A549 (cell line): ENCODE measurements at regions not wholly inside any gene's neighbourhood (a gene's known extent, or its start where the extent isn't known, plus 50 kb on each side); places are given as distances from the start of the nearest gene placed in this dataset.

Experiments
- ATAC-seq, 2 experiments: fragments of 200-7000 bp in 1 of 2; fragments of >200 bp in 1 of 2; cut with Nextera tagmentation in 1 of 2; cut with Tn5 transposase in 1 of 2; 3 replicates each; pipeline versions ENCODE4 v1.8.0 to v1.9.1; 2018 to 2020; ENCODE audit warnings: mild to moderate bottlenecking in 1 of 2, moderate library complexity in 1 of 2
- CTCF ChIA-PET: fragments of 300-600 bp; sonication (Branson Sonifier 250); formaldehyde crosslinking; extraction: SDS; loops from one replicate; lab custom pipeline; 2021; ENCODE audit warnings: antibody characterized with exemption, inconsistent platforms; lab: Yijun Ruan, JAX
- POLR2A ChIA-PET: fragments of 350-600 bp; formaldehyde crosslinking; extraction: SDS; loops from one replicate; lab custom pipeline; 2021; ENCODE audit warnings: antibody characterized with exemption, inconsistent platforms; lab: Yijun Ruan, JAX
- DNase-seq, 2 experiments: peaks; one replicate each; pipeline versions ENCODE4 v3.0.0 to v3.0.0-alpha.2; 2011 to 2016; ENCODE audit warnings: low read depth in 1 of 2, low spot score in 1 of 2
- FAIRE-seq: peaks from 2 replicates; lab custom pipeline; 2011; peaks lifted over from hg19 to GRCh38; lab: Jason Lieb, UNC
- H3K27ac ChIP-seq, 2 experiments: fragments of >200 bp; sonication (Bioruptor Twin); formaldehyde crosslinking; 3 replicates each; pipeline ENCODE4 v1.5.1; 2016 to 2017
- H3K4me1 ChIP-seq: fragments of >200 bp; sonication (Bioruptor Twin); formaldehyde crosslinking; 3 replicates; pipeline ENCODE4 v1.6.1; 2016
- H3K4me2 ChIP-seq: fragments of >200 bp; sonication (Bioruptor Twin); formaldehyde crosslinking; 3 replicates; pipeline ENCODE4 v1.6.1; 2016
- H3K4me3 ChIP-seq: fragments of >200 bp; sonication (Bioruptor Twin); formaldehyde crosslinking; 3 replicates; pipeline ENCODE4 v1.5.1; 2016
- H3K9me3 ChIP-seq: fragments of >200 bp; sonication (Bioruptor Twin); formaldehyde crosslinking; 3 replicates; pipeline ENCODE4 v1.6.1; 2016
- BHLHE40 ChIP-seq: IDR thresholded peaks from 2 replicates; pipeline ENCODE4 v1.6.1; 2012; ENCODE audit warnings: low read depth, low read length, inconsistent platforms
- CBX2 ChIP-seq: fragments of 200-600 bp; sonication (generic); IDR thresholded peaks from 2 replicates; pipeline ENCODE4 v1.6.1; 2016; ENCODE audit warnings: low read depth, mild to moderate bottlenecking, borderline replicate concordance
- CBX8 ChIP-seq: fragments of 200-600 bp; sonication (generic); IDR thresholded peaks from 2 replicates; pipeline ENCODE4 v1.6.1; 2016
- CHD2 ChIP-seq: fragments of 150-350 bp; IDR thresholded peaks from 2 replicates; pipeline ENCODE4 v1.6.1; 2014; ENCODE audit warnings: low read length; ENCODE audit not compliant: partially characterized antibody
- ESRRA ChIP-seq: fragments of 150-350 bp; IDR thresholded peaks from 2 replicates; pipeline ENCODE4 v1.6.1; 2014; ENCODE audit warnings: mild to moderate bottlenecking, low read length, borderline replicate concordance
- HOXA7 ChIP-seq: fragments of 250-450 bp; sonication (Bioruptor Pico); IDR thresholded peaks from 2 replicates; pipeline ENCODE4 v1.5.0; 2020; ENCODE audit warnings: mild to moderate bottlenecking, moderate library complexity
- HOXB13 ChIP-seq: fragments of 250-450 bp; sonication (Bioruptor Pico); IDR thresholded peaks from 2 replicates; pipeline ENCODE4 v1.5.0; 2020; ENCODE audit warnings: low read depth, mild to moderate bottlenecking, moderate library complexity
- JUN ChIP-seq, 2 experiments: fragments of >200 bp; sonication (Bioruptor Twin); formaldehyde crosslinking; IDR thresholded peaks; 2 replicates in 1 of 2; 3 replicates in 1 of 2; pipeline ENCODE4 v1.6.1; 2016 to 2017
- JUNB ChIP-seq: fragments of >200 bp; sonication (Bioruptor Twin); formaldehyde crosslinking; IDR thresholded peaks from 2 replicates; pipeline ENCODE4 v1.6.1; 2016
- KDM1A ChIP-seq: fragments of 200-600 bp; sonication (generic); IDR thresholded peaks from 2 replicates; pipeline ENCODE4 v1.6.1; 2016; ENCODE audit warnings: low read depth, mild to moderate bottlenecking
- KDM5A ChIP-seq: fragments of 200-600 bp; sonication (generic); IDR thresholded peaks from 2 replicates; pipeline ENCODE4 v1.6.1; 2016; ENCODE audit warnings: antibody characterized with exemption, mild to moderate bottlenecking
- MAZ ChIP-seq: fragments of 150-350 bp; IDR thresholded peaks from 2 replicates; pipeline ENCODE4 v1.6.1; 2014; ENCODE audit warnings: antibody characterized with exemption, low read depth, low read length, borderline replicate concordance
- MYC ChIP-seq: IDR thresholded peaks from 2 replicates; pipeline ENCODE4 v1.6.1; 2012; ENCODE audit warnings: mild to moderate bottlenecking, inconsistent platforms, low read length, improper control_type of control experiment, borderline replicate concordance
- NFE2L2 ChIP-seq: fragments of 150-350 bp; conservative IDR thresholded peaks from 2 replicates; pipeline ENCODE4 v1.6.1; 2014; ENCODE audit warnings: low read length
- NR3C1 ChIP-seq: fragments of >200 bp; sonication (Bioruptor Twin); formaldehyde crosslinking; IDR thresholded peaks from 3 replicates; pipeline ENCODE4 v1.6.1; 2017
- POLR2AphosphoS2 ChIP-seq: conservative IDR thresholded peaks from 2 replicates; pipeline ENCODE4 v1.6.1; 2012; ENCODE audit warnings: low read length, improper control_type of control experiment, inconsistent platforms
- RARB ChIP-seq: fragments of 250-450 bp; sonication (Bioruptor Pico); IDR thresholded peaks from 2 replicates; pipeline ENCODE4 v1.8.0; 2021; ENCODE audit warnings: mild to moderate bottlenecking, moderate library complexity
- RCOR1 ChIP-seq: fragments of 150-350 bp; IDR thresholded peaks from 2 replicates; pipeline ENCODE4 v1.6.1; 2014; ENCODE audit warnings: antibody characterized with exemption, low read length, low read depth
- RFX5 ChIP-seq: fragments of 450-650 bp; IDR thresholded peaks from 2 replicates; pipeline ENCODE4 v1.7.1; 2014; ENCODE audit warnings: antibody characterized with exemption, mild to moderate bottlenecking, moderate library complexity
- RNF2 ChIP-seq: fragments of 200-600 bp; sonication (generic); IDR thresholded peaks from 2 replicates; pipeline ENCODE4 v1.6.1; 2016; ENCODE audit warnings: low read depth, mild to moderate bottlenecking, antibody characterized with exemption, moderate library complexity, borderline replicate concordance
- TFCP2L1 ChIP-seq: fragments of 250-450 bp; sonication (Bioruptor Pico); IDR thresholded peaks from 2 replicates; pipeline ENCODE4 v1.5.0; 2021; ENCODE audit warnings: mild to moderate bottlenecking
- TP53 ChIP-seq: fragments of 250-450 bp; sonication (Bioruptor Pico); IDR thresholded peaks from 2 replicates; pipeline ENCODE4 v1.5.0; 2021; ENCODE audit warnings: mild to moderate bottlenecking, moderate library complexity
- WGBS: methylation state at CpG from one replicate; pipeline ENCODE4 v1.1.6; 2017; ENCODE audit errors: missing lambda C conversion rate; 5-methylcytosine and 5-hydroxymethylcytosine counted together
- TF ChIP-seq, protein P1 (sequence below): fragments of >200 bp; sonication (Bioruptor Twin); formaldehyde crosslinking; IDR thresholded peaks from 3 replicates; pipeline ENCODE4 v1.6.1; 2016
- TF ChIP-seq, protein P2 (sequence below): fragments of 450-650 bp; IDR thresholded peaks from 2 replicates; pipeline ENCODE4 v1.6.1; 2014; ENCODE audit warnings: antibody characterized with exemption
- TF ChIP-seq, protein P3 (sequence below): fragments of 250-450 bp; sonication (Bioruptor Pico); IDR thresholded peaks from 2 replicates; pipeline ENCODE4 v1.5.0; 2020; ENCODE audit warnings: low read depth, mild to moderate bottlenecking, moderate library complexity
- TF ChIP-seq, protein P4 (sequence below): fragments of >200 bp; sonication (Bioruptor Twin); formaldehyde crosslinking; IDR thresholded peaks from 2 replicates; pipeline ENCODE4 v1.6.1; 2016
- TF ChIP-seq, protein P5 (sequence below): IDR thresholded peaks from 2 replicates; pipeline ENCODE4 v1.6.1; 2012

DNA sequence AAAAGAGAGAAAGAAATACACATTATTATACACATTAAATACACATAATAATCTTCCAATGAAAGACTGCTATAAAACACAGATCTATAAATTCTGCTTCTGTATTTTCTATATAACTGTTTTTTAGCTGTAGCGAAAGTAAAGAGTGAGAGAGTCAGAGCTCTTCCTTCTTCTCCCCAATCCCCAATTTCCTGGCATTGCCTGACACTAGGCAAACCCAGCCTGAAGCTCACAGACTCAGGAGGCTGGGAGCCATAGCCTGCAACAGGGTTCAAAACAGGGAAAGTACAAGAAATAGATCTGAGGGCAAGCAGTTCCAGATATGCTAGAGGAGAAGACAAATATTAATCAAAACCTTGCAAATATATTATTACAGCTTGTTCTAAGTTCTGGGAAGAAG is 201.6 kb downstream of the HNRNPD start:
- no peak overlapping the region for H3K4me3 ChIP-seq
- no peak for ATAC-seq
- no peaks in the 10 kb centered on the region for H3K9me3 ChIP-seq
- POLR2A ChIA-PET, result no interaction called here
- no peak for TF ChIP-seq CBX8
- no peak for TF ChIP-seq KDM1A
- no peak for TF ChIP-seq TP53
- TF ChIP-seq RARB, result no peak
- TF ChIP-seq, protein P1, sequence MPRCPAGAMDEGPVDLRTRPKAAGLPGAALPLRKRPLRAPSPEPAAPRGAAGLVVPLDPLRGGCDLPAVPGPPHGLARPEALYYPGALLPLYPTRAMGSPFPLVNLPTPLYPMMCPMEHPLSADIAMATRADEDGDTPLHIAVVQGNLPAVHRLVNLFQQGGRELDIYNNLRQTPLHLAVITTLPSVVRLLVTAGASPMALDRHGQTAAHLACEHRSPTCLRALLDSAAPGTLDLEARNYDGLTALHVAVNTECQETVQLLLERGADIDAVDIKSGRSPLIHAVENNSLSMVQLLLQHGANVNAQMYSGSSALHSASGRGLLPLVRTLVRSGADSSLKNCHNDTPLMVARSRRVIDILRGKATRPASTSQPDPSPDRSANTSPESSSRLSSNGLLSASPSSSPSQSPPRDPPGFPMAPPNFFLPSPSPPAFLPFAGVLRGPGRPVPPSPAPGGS, result no peak
- TF ChIP-seq RFX5, result no peak
- TF ChIP-seq MAZ, result no peak
- no peak for TF ChIP-seq BHLHE40
- no peak for TF ChIP-seq NFE2L2
- no peak for TF ChIP-seq CBX2
- TF ChIP-seq, protein P2, sequence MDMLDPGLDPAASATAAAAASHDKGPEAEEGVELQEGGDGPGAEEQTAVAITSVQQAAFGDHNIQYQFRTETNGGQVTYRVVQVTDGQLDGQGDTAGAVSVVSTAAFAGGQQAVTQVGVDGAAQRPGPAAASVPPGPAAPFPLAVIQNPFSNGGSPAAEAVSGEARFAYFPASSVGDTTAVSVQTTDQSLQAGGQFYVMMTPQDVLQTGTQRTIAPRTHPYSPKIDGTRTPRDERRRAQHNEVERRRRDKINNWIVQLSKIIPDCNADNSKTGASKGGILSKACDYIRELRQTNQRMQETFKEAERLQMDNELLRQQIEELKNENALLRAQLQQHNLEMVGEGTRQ, result no peak
- TF ChIP-seq, all 56 proteins: peak for 0
- H3K27ac ChIP-seq, result no peak overlapping the region
- CTCF ChIA-PET, result no interaction called here
- FAIRE-seq, result no peak
- no peaks in the 10 kb centered on the region for H3K4me1 ChIP-seq
- H3K4me2 ChIP-seq, result no peak overlapping the region
- DNase-seq, result no peak
- 4% methylated on average over 1 of the region's 1 CpG for WGBS

DNA sequence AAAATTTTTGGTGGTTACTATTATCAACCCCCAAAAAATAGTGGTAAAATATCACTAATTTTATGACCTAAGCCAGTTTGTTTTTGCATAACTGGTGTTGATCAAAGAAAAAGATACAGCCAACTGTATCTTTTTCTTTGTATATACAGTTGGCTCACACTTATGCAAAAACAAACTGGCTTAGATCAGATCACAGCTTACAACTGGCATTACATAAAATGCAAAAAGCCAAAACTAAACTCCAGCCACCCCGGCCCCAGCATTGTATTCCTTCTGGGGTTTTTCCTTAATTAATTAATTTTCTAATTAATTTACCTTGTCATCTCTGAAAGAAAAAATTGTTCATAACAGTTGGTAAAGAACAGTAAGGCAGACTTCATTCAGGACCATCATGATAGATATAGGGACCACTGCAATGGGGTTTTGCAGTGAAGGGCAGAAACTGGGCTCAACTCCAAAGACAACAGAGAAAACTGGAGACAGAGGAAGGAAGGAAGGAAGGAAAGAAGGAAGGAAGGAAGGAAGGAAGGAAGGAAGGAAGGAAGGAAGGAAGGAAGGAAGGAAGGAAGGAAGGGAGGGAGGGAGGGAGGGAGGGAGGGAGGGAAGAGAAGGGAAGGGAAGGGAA is 202.1 kb downstream of the HNRNPD start:
- CTCF ChIA-PET, result no interaction called here
- Histone ChIP-seq H3K4me3 (no peak overlapping the region), H3K4me1 (no peaks in the 10 kb centered on the region), H3K27ac (no peak overlapping the region), H3K9me3 (no peaks in the 10 kb centered on the region), H3K4me2 (no peak overlapping the region)
- FAIRE-seq (no peak), DNase-seq (no peak), ATAC-seq (no peak)
- POLR2A ChIA-PET, result no interaction called here
- TF ChIP-seq, protein P3, sequence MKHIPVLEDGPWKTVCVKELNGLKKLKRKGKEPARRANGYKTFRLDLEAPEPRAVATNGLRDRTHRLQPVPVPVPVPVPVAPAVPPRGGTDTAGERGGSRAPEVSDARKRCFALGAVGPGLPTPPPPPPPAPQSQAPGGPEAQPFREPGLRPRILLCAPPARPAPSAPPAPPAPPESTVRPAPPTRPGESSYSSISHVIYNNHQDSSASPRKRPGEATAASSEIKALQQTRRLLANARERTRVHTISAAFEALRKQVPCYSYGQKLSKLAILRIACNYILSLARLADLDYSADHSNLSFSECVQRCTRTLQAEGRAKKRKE, result no peak
- TF ChIP-seq CHD2 (no peak), JUNB (no peak), TFCP2L1 (CRISPR knock-in tag) (no peak), MYC (no peak), RCOR1 (no peak), KDM5A (no peak), ESRRA (no peak), NR3C1 (no peak), POLR2AphosphoS2 (no peak), RNF2 (no peak), JUN (IDR thresholded peaks at IDR 0.05) (no peak), HOXB13 (CRISPR knock-in tag) (no peak), HOXA7 (CRISPR knock-in tag) (no peak)
- TF ChIP-seq, protein P4, sequence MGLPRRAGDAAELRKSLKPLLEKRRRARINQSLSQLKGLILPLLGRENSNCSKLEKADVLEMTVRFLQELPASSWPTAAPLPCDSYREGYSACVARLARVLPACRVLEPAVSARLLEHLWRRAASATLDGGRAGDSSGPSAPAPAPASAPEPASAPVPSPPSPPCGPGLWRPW, result no peak
- TF ChIP-seq, protein P5, sequence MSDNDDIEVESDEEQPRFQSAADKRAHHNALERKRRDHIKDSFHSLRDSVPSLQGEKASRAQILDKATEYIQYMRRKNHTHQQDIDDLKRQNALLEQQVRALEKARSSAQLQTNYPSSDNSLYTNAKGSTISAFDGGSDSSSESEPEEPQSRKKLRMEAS, result no peak
- WGBS, result 0% methylated on average over 1 of the region's 1 CpG
